ENCODE measurements at regions not wholly inside any gene's neighbourhood (a gene's known extent, or its start where the extent isn't known, plus 50 kb on each side); places are given as distances from the start of the nearest gene placed in this dataset.

Small RNAs in the stretch of these regions (small RNA-seq; reads per million reads assigned to genes)
- 0 reads per million in 3 donors for gene RN7SKP157
- gene RNU6-913P, result 0 reads per million in 3 donors

All from sigmoid colon (tissue), 3 donors.